Cardiac fibroblast (primary cell): ENCODE measurements at regions not wholly inside any gene's neighbourhood (a gene's known extent, or its start where the extent isn't known, plus 50 kb on each side); places are given as distances from the start of the nearest gene placed in this dataset.

Source experiments
- DNase-seq, 2 donors: peaks; one replicate each; pipeline versions ENCODE4 v3.0.0 to v3.0.0-alpha.2; 2010; ENCODE audit warnings: low read depth in 2 of 2
- H3K4me3 ChIP-seq, 2 donors: replicated peaks in 1 of 2; 1 replicate in 1 of 2; 2 replicates in 1 of 2; pipeline ENCODE4 v1.5.1; 2011; ENCODE audit warnings: low read depth in 2 of 2, low read length in 2 of 2, mild to moderate bottlenecking in 2 of 2, moderate library complexity in 1 of 2
- TF ChIP-seq, protein P1 (sequence below): IDR thresholded peaks from one replicate; pipeline ENCODE4 v1.5.1; 2011; ENCODE audit warnings: low read depth, mild to moderate bottlenecking, low read length, inconsistent platforms

DNA sequence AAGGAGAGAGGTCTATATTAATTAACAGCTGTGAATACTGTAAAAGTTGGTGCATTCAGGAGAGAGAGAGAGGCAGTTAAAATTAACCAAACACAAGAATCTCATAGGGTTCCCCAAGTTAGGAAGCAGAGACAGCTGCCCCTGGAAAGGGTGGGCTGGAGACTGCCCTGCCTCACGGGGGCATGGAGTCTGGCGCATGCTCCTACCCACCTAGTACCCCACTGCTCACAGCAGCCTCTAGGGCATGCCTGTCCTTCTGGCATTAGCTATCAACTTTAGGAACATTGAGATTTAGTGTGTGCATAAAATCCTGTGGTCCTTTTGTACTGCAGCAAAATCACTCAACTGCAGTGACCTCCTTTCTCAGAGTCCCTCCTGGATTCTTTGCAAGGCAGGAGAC is 710.1 kb downstream of the SORCS3 start:
- TF ChIP-seq, protein P1, sequence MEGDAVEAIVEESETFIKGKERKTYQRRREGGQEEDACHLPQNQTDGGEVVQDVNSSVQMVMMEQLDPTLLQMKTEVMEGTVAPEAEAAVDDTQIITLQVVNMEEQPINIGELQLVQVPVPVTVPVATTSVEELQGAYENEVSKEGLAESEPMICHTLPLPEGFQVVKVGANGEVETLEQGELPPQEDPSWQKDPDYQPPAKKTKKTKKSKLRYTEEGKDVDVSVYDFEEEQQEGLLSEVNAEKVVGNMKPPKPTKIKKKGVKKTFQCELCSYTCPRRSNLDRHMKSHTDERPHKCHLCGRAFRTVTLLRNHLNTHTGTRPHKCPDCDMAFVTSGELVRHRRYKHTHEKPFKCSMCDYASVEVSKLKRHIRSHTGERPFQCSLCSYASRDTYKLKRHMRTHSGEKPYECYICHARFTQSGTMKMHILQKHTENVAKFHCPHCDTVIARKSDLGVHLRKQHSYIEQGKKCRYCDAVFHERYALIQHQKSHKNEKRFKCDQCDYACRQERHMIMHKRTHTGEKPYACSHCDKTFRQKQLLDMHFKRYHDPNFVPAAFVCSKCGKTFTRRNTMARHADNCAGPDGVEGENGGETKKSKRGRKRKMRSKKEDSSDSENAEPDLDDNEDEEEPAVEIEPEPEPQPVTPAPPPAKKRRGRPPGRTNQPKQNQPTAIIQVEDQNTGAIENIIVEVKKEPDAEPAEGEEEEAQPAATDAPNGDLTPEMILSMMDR, result no peak
- H3K4me3 ChIP-seq, result no peak overlapping the region
- no peak for DNase-seq

GRCh38 chr10:105347487-105347886 is 706.4 kb downstream of the SORCS3 start:
- H3K4me3 ChIP-seq, result no peak overlapping the region
- no peak for DNase-seq
- TF ChIP-seq, protein P1, result no peak

- DNase-seq, result no peak
- TF ChIP-seq, protein P1, result no peak
- no peak overlapping the region for H3K4me3 ChIP-seq
These were observed 701.5 kb downstream of the SORCS3 start for GRCh38 chr10:105342606-105343005.

DNA sequence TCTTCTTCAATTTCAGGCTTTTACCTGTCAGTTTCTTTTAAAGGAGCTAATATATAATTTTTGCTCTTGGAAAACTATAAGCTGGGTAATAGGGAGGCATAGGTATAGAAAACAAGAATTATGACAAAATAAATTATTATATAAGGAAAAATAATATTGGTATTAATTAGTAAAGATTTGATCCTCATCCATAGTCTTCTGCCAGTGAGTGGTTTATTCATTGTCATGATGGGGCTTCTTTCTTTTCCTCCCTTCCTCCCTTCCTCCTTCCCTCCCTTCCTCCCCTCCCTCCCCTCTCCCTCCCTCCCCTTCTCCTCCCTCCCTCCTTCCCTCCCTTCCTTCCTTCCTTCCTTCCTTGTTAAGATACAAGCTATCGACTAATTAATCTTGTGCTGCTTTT is 698.6 kb downstream of the SORCS3 start:
- TF ChIP-seq, protein P1, result no peak
- H3K4me3 ChIP-seq, result no peak overlapping the region
- DNase-seq, result no peak

DNA sequence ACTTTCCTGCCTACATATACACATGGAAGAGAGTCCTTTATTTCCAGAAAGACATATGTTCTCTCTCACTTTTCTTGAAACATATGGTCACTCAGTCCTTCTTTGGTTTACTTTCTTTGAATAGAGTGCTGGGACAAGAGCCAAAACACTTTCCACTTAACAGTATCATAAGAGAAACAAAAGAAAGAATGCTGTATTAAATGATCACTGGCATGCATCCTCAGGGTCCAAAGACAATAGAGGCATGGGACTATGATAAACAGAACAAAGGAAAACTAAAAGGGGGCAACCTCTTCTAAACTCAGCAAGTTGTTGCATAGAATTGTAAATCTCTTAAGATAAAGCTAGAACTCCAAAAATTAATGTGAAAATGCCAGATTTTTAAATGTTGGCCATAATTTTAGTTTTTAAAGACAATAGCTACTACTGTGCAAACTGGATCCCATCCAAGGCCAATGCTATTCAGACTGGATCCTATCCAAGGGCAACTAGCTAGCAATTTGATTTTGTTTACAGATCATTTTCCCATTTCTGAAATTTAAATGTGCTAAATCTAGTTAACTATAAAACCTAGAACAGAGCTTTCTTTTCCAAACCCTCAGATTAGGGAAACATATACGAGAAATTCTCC is 687.5 kb downstream of the SORCS3 start:
- TF ChIP-seq, protein P1, result no peak
- no peak overlapping the region for H3K4me3 ChIP-seq
- DNase-seq, result no peak
